ENCODE measurements at regions not wholly inside any gene's neighbourhood (a gene's known extent, or its start where the extent isn't known, plus 50 kb on each side); places are given as distances from the start of the nearest gene placed in this dataset.

DNA sequence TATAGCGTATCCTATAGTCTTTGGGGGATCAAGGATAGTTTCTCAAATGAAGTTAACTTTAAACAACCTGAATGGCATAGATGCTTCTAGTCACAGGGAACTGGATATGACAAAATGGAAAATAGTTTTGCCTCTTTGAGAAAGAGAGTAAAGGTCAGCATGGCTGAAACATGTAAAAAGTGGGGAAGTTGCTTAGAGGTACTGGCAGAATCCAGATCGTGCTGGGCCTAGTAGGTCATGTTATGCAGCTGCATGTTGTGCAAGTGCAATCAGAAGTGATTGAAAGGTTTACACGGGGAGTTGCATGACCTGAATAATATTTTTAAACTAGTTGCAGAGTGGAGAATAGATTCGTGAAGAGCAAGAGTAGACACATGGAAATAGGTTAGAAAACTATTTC is 201.1 kb upstream of the HDAC9 start:
- no peak for TF ChIP-seq MXI1 (IDR thresholded peaks at IDR 0.05; ENCODE audit: borderline replicate concordance, low read depth, low read length)
- Histone ChIP-seq H4K8ac (ENCODE audit: low read depth in 2 of 2, low read length in 2 of 2) (no peak overlapping the region), H3K79me1 (ENCODE audit: low read depth in 1 of 2, low read length in 2 of 2) (no peaks in the 10 kb centered on the region), H4K91ac (ENCODE audit: insufficient read depth, low read depth, low read length) (no peak overlapping the region), H2BK120ac (ENCODE audit: low read depth, low read length) (no peak overlapping the region), H3K18ac (ENCODE audit: low read depth, low read length) (no peak overlapping the region), H4K20me1 (ENCODE audit: insufficient read depth, low read length) (no peaks in the 10 kb centered on the region), H3K27me3 (ENCODE audit: control insufficient read depth, insufficient read depth, low read length) (no peaks in the 10 kb centered on the region; the same call in none of the 2 replicates), H3K4me2 (ENCODE audit: low read depth, low read length) (no peak overlapping the region), H3K23ac (ENCODE audit: low read depth, low read length) (no peak overlapping the region), H3K36me3 (ENCODE audit: control insufficient read depth, insufficient read depth, low read length) (no peaks in the 10 kb centered on the region), H3K9me3 (ENCODE audit: control insufficient read depth, insufficient read depth, low read length) (no peaks in the 10 kb centered on the region), H3K27ac (ENCODE audit: insufficient read depth, low read length) (no peak overlapping the region), H3K9me1 (ENCODE audit: insufficient read depth, low read length) (no peaks in the 10 kb centered on the region), H3K4me1 (ENCODE audit: control insufficient read depth, insufficient read depth, low read length) (no peaks in the 10 kb centered on the region), H3K9ac (ENCODE audit: low read depth, low read length) (no peak overlapping the region), H3K4ac (ENCODE audit: low read depth, low read length) (no peak overlapping the region), H2AFZ (replicated peaks; ENCODE audit: low read length, poor library complexity) (no peak overlapping the region), H3K14ac (replicated peaks; ENCODE audit: low read depth, low read length) (no peak overlapping the region), H2AK9ac (replicated peaks; ENCODE audit: low read depth, low read length, poor library complexity) (no peak overlapping the region), H2BK15ac (ENCODE audit: low read depth, low read length) (no peak overlapping the region), H3K4me3 (ENCODE audit: insufficient read depth, low read depth, low read length) (no peak overlapping the region), H2BK5ac (ENCODE audit: low read depth, low read length, poor library complexity, severe bottlenecking) (no peak overlapping the region), H4K5ac (ENCODE audit: low read depth, low read length) (no peak overlapping the region), H2AK5ac (ENCODE audit: low read depth, low read length) (no peak overlapping the region), H2BK20ac (ENCODE audit: low read depth, low read length) (no peak overlapping the region), H3K56ac (ENCODE audit: extremely low read depth, insufficient read depth, low read length) (no peak overlapping the region)
- in situ Hi-C loops (cut with MboI; ENCODE audit: low sequenced_read_pairs), result no loop called here
- CTCF ChIA-PET, result no interaction called here
- 45% methylated on average over 2 of the region's 4 CpGs; no CpG with 5 or more reads in 1 of the 2 experiments for WGBS, 2 experiments (ENCODE audit: extremely low coverage in 2 of 2, insufficient read length in 1 of 2)
- POLR2A ChIA-PET (ENCODE audit: unreplicated experiment), result no interaction called here
- intact Hi-C loops (cut with micrococcal nuclease), result no loop called here
- DNase-seq (no peak), ATAC-seq (ENCODE audit: low read depth) (no peak)
- dilution Hi-C loops (cut with HindIII; ENCODE audit: low sequenced_read_pairs, unreplicated experiment), result no loop called here
- no TSS peak for BruUV-seq (replicated peaks)

Data from IMR-90 (cell line).